Thoracic aorta (tissue), 2 donors: ENCODE measurements at regions not wholly inside any gene's neighbourhood (a gene's known extent, or its start where the extent isn't known, plus 50 kb on each side); places are given as distances from the start of the nearest gene placed in this dataset.

Source experiments
- ATAC-seq: fragments of 150-250 bp; one replicate; pipeline ENCODE4 v1.8.0; 2017; ENCODE audit warnings: low read depth; ENCODE audit not compliant: insufficient number of reproducible peaks, low FRiP score
- DNase-seq: peaks from one replicate; pipeline ENCODE4 v3.0.0-alpha.2; 2020; ENCODE audit warnings: low spot score
- H3K27ac ChIP-seq, 2 donors: fragments of 200-600 bp; sonication (generic); 1 replicate in 1 of 2; 2 replicates in 1 of 2; pipeline ENCODE4 v1.5.1; 2016; ENCODE audit warnings: mild to moderate bottlenecking in 2 of 2, moderate library complexity in 2 of 2
- H3K27me3 ChIP-seq: fragments of 200-600 bp; sonication (generic); replicated peaks from 2 replicates; pipeline ENCODE4 v1.6.0; 2016; ENCODE audit warnings: mild to moderate bottlenecking; ENCODE audit not compliant: insufficient read depth
- H3K36me3 ChIP-seq: fragments of 200-600 bp; sonication (generic); one replicate; pipeline ENCODE4 v1.5.1; 2016
- H3K4me1 ChIP-seq, 2 donors: fragments of 200-600 bp; sonication (generic); 1 replicate in 1 of 2; 2 replicates in 1 of 2; pipeline versions ENCODE4 v1.5.1 to v1.6.0; 2016; ENCODE audit warnings: low read depth in 2 of 2, mild to moderate bottlenecking in 1 of 2; ENCODE audit not compliant: control insufficient read depth in 1 of 2
- H3K4me3 ChIP-seq: fragments of 200-600 bp; sonication (generic); 2 replicates; pipeline ENCODE4 v1.5.1; 2016; ENCODE audit warnings: mild to moderate bottlenecking
- H3K9me3 ChIP-seq: fragments of 200-600 bp; sonication (generic); 2 replicates; pipeline ENCODE4 v1.5.1; 2016
- CTCF ChIP-seq: fragments of 200-600 bp; sonication (generic); IDR thresholded peaks from one replicate; pipeline ENCODE4 v1.5.1; 2019; ENCODE audit warnings: antibody characterized with exemption

GRCh38 chr10:128814782-128815181 is 652.3 kb upstream of the MGMT start:
- ATAC-seq (no peak), DNase-seq (no peak)
- Histone ChIP-seq H3K27ac (no peak overlapping the region), H3K27me3 (no peaks in the 10 kb centered on the region), H3K4me3 (no peak overlapping the region), H3K9me3 (no peaks in the 10 kb centered on the region), H3K4me1 (no peaks in the 10 kb centered on the region), H3K36me3 (no peaks in the 10 kb centered on the region)
- TF ChIP-seq CTCF = no peak

DNA sequence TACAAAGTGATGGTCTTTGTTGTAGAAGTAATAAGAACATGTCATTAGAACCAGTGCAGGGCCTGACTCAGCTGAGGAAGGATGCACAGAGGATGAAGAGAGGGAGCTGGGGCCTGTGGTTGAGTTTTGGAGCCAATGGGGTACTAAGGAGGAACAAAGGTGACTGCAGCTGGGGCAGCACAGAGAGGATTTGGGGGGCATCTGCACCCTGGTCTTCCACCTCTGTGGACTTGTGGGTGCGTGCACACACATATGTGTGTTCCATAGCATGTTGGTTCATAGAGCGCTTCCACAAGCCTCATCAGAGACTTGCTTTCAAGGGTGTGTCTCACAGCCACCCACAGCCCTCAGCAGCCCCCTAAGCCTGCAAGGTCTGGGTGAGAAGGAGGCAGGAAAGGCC is 650.3 kb upstream of the MGMT start:
- DNase-seq (no peak), ATAC-seq (no peak)
- Histone ChIP-seq H3K9me3 (no peaks in the 10 kb centered on the region), H3K36me3 (no peaks in the 10 kb centered on the region), H3K4me1 (no peaks in the 10 kb centered on the region), H3K27ac (no peak overlapping the region), H3K27me3 (no peaks in the 10 kb centered on the region), H3K4me3 (no peak overlapping the region)
- TF ChIP-seq CTCF = no peak

DNA sequence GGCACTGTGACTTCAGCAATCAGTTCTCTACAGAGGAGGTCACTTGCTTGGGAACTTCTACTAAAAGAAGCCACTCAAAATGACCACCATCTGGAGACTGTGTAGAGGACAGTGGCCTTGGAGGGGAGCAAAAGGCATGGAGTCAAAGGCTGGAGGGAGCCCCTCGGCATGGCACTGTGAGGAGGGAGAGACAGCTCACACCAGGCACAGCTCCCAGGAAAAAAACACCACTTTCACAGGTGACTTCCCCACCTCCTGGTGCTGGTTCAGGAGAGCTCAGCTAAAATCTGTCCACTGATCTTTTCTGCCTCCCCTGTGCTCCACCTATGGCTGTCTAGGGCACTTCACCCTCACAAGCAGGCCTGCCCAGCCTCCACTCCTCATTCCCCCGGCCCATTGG is 649.4 kb upstream of the MGMT start:
- ATAC-seq = no peak
- Histone ChIP-seq H3K9me3 (no peaks in the 10 kb centered on the region), H3K27me3 (no peaks in the 10 kb centered on the region), H3K4me1 (no peaks in the 10 kb centered on the region), H3K4me3 (no peak overlapping the region), H3K27ac (no peak overlapping the region), H3K36me3 (no peaks in the 10 kb centered on the region)
- DNase-seq = no peak
- no peak for TF ChIP-seq CTCF

- no peak overlapping the region for H3K4me3 ChIP-seq
- no peaks in the 10 kb centered on the region for H3K9me3 ChIP-seq
- no peak for DNase-seq
- no peaks in the 10 kb centered on the region for H3K4me1 ChIP-seq
- TF ChIP-seq CTCF = no peak
- no peak overlapping the region for H3K27ac ChIP-seq
- ATAC-seq = no peak
- H3K27me3 ChIP-seq = no peaks in the 10 kb centered on the region
- no peaks in the 10 kb centered on the region for H3K36me3 ChIP-seq
Observed at GRCh38 chr10:128820663-128821062, 646.4 kb upstream of the MGMT start.

DNA sequence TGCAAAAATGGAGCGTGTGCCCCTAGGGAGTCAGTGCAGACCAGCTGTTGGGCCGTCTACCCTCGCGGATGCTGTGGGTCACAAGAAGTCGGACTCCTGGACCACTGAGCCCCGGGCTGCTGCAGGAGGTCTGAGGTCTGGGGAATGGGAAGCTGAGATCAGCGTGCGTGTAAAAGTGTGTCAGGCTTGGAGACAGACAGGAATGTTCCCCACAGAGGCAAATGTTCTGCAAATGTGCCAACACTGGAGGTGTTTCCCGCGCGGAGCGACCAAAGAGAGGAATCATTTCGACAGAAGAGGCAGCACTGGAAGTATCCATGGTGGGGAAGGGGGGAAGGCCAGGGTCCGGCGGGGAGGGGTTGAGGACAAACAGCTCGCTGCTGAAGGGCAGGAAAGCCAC is 643.8 kb upstream of the MGMT start:
- DNase-seq (no peak), ATAC-seq (no peak)
- Histone ChIP-seq H3K4me1 (no peaks in the 10 kb centered on the region), H3K36me3 (no peaks in the 10 kb centered on the region), H3K4me3 (no peak overlapping the region), H3K9me3 (no peaks in the 10 kb centered on the region), H3K27ac (no peak overlapping the region), H3K27me3 (no peaks in the 10 kb centered on the region)
- no peak for TF ChIP-seq CTCF
